ENCODE measurements at regions not wholly inside any gene's neighbourhood (a gene's known extent, or its start where the extent isn't known, plus 50 kb on each side); places are given as distances from the start of the nearest gene placed in this dataset.

DNA sequence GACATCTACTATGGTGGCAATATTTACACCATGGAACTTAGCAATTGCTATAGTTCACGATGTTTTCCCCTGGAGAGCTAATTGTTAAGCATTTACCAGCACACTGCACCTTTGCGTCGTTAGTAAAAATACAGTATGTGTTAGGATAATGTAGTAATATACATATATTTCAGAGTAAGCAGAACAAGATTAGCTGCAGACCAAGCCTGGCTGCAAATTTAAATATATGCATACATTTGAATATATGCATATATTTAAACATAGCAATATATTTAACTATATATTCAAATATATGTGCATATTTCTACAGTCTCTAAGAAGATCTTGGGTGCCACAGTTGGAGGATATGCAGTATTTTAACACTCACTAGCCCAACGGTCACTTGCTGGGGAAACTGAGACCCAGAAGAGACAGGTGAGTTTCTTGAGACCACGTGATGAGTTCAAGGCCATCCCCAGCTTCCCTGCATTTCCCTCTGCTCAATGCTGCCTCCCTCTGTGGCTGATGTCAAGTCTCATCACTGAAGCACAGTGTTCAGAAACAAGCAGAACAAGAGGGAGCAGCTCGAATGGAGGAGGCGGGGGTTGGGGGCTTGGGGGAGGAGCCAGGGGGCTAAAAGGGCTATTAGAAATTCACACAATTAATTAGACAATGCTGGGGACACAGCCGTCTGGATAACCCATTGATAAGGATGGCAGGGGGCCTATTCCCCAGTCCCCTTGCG is 708.0 kb downstream of the MED13L start:
- no peaks in the 10 kb centered on the region for H3K79me2 ChIP-seq (ENCODE audit: insufficient read depth, low read length)
- H3K4me1 ChIP-seq (ENCODE audit: insufficient read depth, low read length, poor library complexity, severe bottlenecking): no peaks in the 10 kb centered on the region
- H3K36me3 ChIP-seq (ENCODE audit: insufficient read depth, low read length): no peaks in the 10 kb centered on the region
- no peak for TF ChIP-seq EZH2phosphoT487 (IDR thresholded peaks at IDR 0.05; ENCODE audit: borderline replicate concordance)
- TF ChIP-seq, protein P1, sequence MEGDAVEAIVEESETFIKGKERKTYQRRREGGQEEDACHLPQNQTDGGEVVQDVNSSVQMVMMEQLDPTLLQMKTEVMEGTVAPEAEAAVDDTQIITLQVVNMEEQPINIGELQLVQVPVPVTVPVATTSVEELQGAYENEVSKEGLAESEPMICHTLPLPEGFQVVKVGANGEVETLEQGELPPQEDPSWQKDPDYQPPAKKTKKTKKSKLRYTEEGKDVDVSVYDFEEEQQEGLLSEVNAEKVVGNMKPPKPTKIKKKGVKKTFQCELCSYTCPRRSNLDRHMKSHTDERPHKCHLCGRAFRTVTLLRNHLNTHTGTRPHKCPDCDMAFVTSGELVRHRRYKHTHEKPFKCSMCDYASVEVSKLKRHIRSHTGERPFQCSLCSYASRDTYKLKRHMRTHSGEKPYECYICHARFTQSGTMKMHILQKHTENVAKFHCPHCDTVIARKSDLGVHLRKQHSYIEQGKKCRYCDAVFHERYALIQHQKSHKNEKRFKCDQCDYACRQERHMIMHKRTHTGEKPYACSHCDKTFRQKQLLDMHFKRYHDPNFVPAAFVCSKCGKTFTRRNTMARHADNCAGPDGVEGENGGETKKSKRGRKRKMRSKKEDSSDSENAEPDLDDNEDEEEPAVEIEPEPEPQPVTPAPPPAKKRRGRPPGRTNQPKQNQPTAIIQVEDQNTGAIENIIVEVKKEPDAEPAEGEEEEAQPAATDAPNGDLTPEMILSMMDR (conservative IDR thresholded peaks at IDR 0.05; ENCODE audit: low read length): no peak
- no peaks in the 10 kb centered on the region for H3K27me3 ChIP-seq (ENCODE audit: insufficient read depth, low read length, poor library complexity, severe bottlenecking)
- H3K9ac ChIP-seq (ENCODE audit: low read depth, low read length, poor library complexity, severe bottlenecking): no peak overlapping the region
- no peaks in the 10 kb centered on the region for H4K20me1 ChIP-seq (ENCODE audit: insufficient read depth, low read length, poor library complexity, severe bottlenecking)
- H2AFZ ChIP-seq (ENCODE audit: low read length): no peak overlapping the region
- no peaks in the 10 kb centered on the region for H3F3A ChIP-seq (ENCODE audit: low read depth)
- no peak overlapping the region for H3K4me3 ChIP-seq (ENCODE audit: low read length, poor library complexity, severe bottlenecking)
- H3K9me2 ChIP-seq (replicated peaks; ENCODE audit: low read depth, low read length): no peaks in the 10 kb centered on the region
- H3K9me3 ChIP-seq (ENCODE audit: insufficient read depth, low read depth, low read length): no peaks in the 10 kb centered on the region; the same call in 1 of the 2 replicates
- H3K4me2 ChIP-seq (ENCODE audit: low read depth, low read length, poor library complexity, severe bottlenecking): no peak overlapping the region

DNA sequence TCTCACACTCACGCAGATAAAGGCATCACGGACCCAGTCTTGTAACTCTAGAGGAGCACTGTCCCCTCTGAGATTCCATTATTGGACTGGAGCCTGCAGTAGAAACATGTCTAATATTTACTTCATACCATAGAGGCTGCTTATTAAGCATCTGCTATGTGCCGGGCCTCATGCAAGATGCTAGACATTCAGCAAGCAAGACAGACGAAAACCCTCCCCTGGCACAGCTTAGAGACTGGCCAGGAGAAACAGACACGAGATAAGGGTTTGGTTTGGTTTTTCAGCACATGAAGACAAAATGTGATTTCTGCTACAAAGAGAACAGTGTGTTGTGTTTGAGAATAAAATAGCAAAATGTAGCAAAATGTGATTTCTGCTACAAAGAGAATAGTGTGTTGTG is 719.2 kb downstream of the MED13L start:
- Histone ChIP-seq H3K9me2 (replicated peaks; ENCODE audit: low read depth, low read length) (no peaks in the 10 kb centered on the region), H3K4me3 (ENCODE audit: low read length, poor library complexity, severe bottlenecking) (no peak overlapping the region), H3K4me2 (ENCODE audit: low read depth, low read length, poor library complexity, severe bottlenecking) (no peak overlapping the region), H3F3A (ENCODE audit: low read depth) (no peaks in the 10 kb centered on the region), H3K27me3 (ENCODE audit: insufficient read depth, low read length, poor library complexity, severe bottlenecking) (no peaks in the 10 kb centered on the region), H3K4me1 (ENCODE audit: insufficient read depth, low read length, poor library complexity, severe bottlenecking) (no peaks in the 10 kb centered on the region), H3K36me3 (ENCODE audit: insufficient read depth, low read length) (no peaks in the 10 kb centered on the region), H3K9me3 (ENCODE audit: insufficient read depth, low read depth, low read length) (no peaks in the 10 kb centered on the region), H3K9ac (ENCODE audit: low read depth, low read length, poor library complexity, severe bottlenecking) (no peak overlapping the region), H3K79me2 (ENCODE audit: insufficient read depth, low read length) (no peaks in the 10 kb centered on the region), H2AFZ (ENCODE audit: low read length) (no peak overlapping the region), H4K20me1 (ENCODE audit: insufficient read depth, low read length, poor library complexity, severe bottlenecking) (no peaks in the 10 kb centered on the region)
- TF ChIP-seq EZH2phosphoT487 (IDR thresholded peaks at IDR 0.05; ENCODE audit: borderline replicate concordance): no peak
- TF ChIP-seq, protein P1 (conservative IDR thresholded peaks at IDR 0.05; ENCODE audit: low read length): no peak

GRCh38 chr12:115553622-115554021 is 723.9 kb downstream of the MED13L start:
- Histone ChIP-seq H3K4me2 (ENCODE audit: low read depth, low read length, poor library complexity, severe bottlenecking) (no peak overlapping the region), H3K9ac (ENCODE audit: low read depth, low read length, poor library complexity, severe bottlenecking) (no peak overlapping the region), H3K4me3 (ENCODE audit: low read length, poor library complexity, severe bottlenecking) (no peak overlapping the region), H3F3A (ENCODE audit: low read depth) (no peaks in the 10 kb centered on the region), H2AFZ (ENCODE audit: low read length) (no peak overlapping the region), H3K79me2 (ENCODE audit: insufficient read depth, low read length) (no peaks in the 10 kb centered on the region), H3K4me1 (ENCODE audit: insufficient read depth, low read length, poor library complexity, severe bottlenecking) (no peaks in the 10 kb centered on the region), H3K27me3 (ENCODE audit: insufficient read depth, low read length, poor library complexity, severe bottlenecking) (no peaks in the 10 kb centered on the region), H3K9me3 (ENCODE audit: insufficient read depth, low read depth, low read length) (no peaks in the 10 kb centered on the region), H4K20me1 (ENCODE audit: insufficient read depth, low read length, poor library complexity, severe bottlenecking) (no peaks in the 10 kb centered on the region), H3K9me2 (replicated peaks; ENCODE audit: low read depth, low read length) (no peaks in the 10 kb centered on the region), H3K36me3 (ENCODE audit: insufficient read depth, low read length) (no peaks in the 10 kb centered on the region)
- no peak for TF ChIP-seq EZH2phosphoT487 (IDR thresholded peaks at IDR 0.05; ENCODE audit: borderline replicate concordance)
- TF ChIP-seq, protein P1 (conservative IDR thresholded peaks at IDR 0.05; ENCODE audit: low read length): no peak

Data from Loucy (cell line).